ENCODE measurements at regions not wholly inside any gene's neighbourhood (a gene's known extent, or its start where the extent isn't known, plus 50 kb on each side); places are given as distances from the start of the nearest gene placed in this dataset.

DNA sequence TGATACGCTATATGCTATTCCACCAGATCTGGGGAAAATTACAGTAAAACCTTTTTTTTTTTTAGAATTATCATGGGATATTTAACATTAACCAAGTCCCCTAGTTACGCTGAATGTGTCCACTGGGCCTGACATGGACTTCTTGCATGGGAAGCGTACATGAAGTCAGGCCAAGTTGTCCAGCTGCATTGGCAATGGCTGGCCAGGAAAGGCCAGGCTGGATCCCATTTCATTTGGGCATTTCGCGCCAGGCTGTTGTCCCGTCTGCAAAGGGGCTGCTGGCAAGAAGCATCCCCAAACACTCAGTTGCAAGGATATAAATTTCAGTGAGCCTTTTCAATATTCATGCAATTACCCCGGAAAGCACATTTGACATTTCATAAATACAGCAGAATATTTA, 933.3 kb downstream of the GRID1 start:
- no peak for DNase-seq (ENCODE audit: low spot score in 2 of 2)
- Histone ChIP-seq H3K9me3 (no peaks in the 10 kb centered on the region), H3K27me3 (no peaks in the 10 kb centered on the region), H3K4me1 (no peaks in the 10 kb centered on the region), H3K27ac (no peak overlapping the region), H3K36me3 (no peaks in the 10 kb centered on the region), H3K4me3 (no peak overlapping the region)
- TF ChIP-seq, protein P1, sequence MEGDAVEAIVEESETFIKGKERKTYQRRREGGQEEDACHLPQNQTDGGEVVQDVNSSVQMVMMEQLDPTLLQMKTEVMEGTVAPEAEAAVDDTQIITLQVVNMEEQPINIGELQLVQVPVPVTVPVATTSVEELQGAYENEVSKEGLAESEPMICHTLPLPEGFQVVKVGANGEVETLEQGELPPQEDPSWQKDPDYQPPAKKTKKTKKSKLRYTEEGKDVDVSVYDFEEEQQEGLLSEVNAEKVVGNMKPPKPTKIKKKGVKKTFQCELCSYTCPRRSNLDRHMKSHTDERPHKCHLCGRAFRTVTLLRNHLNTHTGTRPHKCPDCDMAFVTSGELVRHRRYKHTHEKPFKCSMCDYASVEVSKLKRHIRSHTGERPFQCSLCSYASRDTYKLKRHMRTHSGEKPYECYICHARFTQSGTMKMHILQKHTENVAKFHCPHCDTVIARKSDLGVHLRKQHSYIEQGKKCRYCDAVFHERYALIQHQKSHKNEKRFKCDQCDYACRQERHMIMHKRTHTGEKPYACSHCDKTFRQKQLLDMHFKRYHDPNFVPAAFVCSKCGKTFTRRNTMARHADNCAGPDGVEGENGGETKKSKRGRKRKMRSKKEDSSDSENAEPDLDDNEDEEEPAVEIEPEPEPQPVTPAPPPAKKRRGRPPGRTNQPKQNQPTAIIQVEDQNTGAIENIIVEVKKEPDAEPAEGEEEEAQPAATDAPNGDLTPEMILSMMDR (IDR thresholded peaks at IDR 0.05): no peak
- TF ChIP-seq POLR2A (IDR thresholded peaks at IDR 0.05) (no peak), EP300 (IDR thresholded peaks at IDR 0.05) (no peak)
- WGBS, 2 donors: 92 to 94% methylated on average over 7 of the region's 7 CpGs

DNA sequence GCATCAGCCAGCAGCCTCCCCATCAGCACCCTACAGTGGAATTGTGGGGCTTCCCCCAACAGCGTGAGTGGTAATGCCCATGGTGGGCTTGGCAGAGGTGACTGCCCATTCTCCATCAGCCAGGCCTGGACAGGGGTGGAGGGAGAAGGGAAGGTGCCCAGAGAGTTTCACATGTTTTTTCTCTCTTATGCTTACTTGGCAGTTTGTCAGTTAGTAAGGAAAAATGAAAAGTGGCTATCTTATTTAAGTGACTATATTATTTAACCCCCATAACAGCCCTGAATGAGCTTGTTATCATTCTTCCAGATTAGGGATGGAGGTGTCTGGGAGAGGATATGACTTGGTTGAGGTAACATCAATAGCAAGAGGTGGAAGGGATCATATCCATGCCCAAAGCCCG, 921.7 kb downstream of the GRID1 start:
- TF ChIP-seq, protein P1 (IDR thresholded peaks at IDR 0.05): no peak
- TF ChIP-seq EP300 (IDR thresholded peaks at IDR 0.05): no peak
- no peak for TF ChIP-seq POLR2A (IDR thresholded peaks at IDR 0.05)
- WGBS, 2 donors: 82 to 90% methylated on average over 2 of the region's 2 CpGs
- Histone ChIP-seq H3K27me3 (no peaks in the 10 kb centered on the region), H3K9me3 (no peaks in the 10 kb centered on the region), H3K4me1 (no peaks in the 10 kb centered on the region), H3K4me3 (no peak overlapping the region), H3K27ac (no peak overlapping the region), H3K36me3 (no peaks in the 10 kb centered on the region)
- DNase-seq (ENCODE audit: low spot score in 2 of 2): no peak

DNA sequence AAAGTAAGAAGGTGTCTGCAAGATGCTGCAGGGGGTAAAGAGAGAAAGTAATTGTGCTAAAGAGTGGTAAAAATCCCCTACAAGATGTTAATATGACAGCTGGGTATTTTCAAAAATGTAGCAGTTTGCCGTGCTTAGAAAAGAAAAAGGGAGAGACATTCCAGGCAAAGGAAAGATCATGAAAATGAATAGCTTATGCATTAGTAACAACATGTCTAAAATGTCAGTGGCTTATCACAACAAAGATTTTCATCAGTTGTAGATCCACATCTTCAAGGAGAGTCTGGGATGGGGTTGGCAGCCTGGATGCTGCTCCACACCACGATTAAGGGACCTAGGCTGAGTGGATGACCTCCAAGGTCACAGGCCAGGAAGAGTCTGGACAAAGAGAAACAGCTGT, 920.9 kb downstream of the GRID1 start:
- no peak for DNase-seq (ENCODE audit: low spot score in 2 of 2)
- no peaks in the 10 kb centered on the region for H3K4me1 ChIP-seq
- no peaks in the 10 kb centered on the region for H3K9me3 ChIP-seq
- no peaks in the 10 kb centered on the region for H3K27me3 ChIP-seq
- 39 to 41% methylated on average over 2 of the region's 2 CpGs for WGBS, 2 donors
- no peaks in the 10 kb centered on the region for H3K36me3 ChIP-seq
- TF ChIP-seq, protein P1 (IDR thresholded peaks at IDR 0.05): no peak
- TF ChIP-seq POLR2A (IDR thresholded peaks at IDR 0.05): no peak
- TF ChIP-seq EP300 (IDR thresholded peaks at IDR 0.05): no peak
- H3K4me3 ChIP-seq: no peak overlapping the region
- H3K27ac ChIP-seq: no peak overlapping the region

DNA sequence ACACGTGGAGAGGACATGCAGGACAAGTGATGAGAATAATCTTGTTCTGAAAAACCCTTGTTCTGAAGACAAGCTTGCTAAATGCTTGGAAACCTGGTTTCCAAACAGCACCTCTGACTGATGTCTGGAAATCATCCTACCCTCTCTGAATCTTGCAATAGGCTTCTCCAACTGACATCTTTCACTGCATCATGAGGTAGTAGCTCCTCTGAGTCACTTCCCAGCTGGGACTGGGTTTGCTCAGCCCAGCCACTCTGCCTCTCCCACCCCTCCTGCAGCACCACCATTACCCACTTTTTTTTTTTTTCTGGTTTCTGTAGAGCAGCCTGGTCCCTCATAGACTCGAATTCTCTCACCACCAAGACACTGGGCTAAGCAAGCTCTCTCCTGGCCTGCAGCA, 919.8 kb downstream of the GRID1 start:
- DNase-seq (ENCODE audit: low spot score in 2 of 2): no peak
- no peaks in the 10 kb centered on the region for H3K9me3 ChIP-seq
- no peaks in the 10 kb centered on the region for H3K36me3 ChIP-seq
- no peak overlapping the region for H3K4me3 ChIP-seq
- H3K27ac ChIP-seq: no peak overlapping the region
- no peaks in the 10 kb centered on the region for H3K4me1 ChIP-seq
- no peak for TF ChIP-seq EP300 (IDR thresholded peaks at IDR 0.05)
- TF ChIP-seq POLR2A (IDR thresholded peaks at IDR 0.05): no peak
- TF ChIP-seq, protein P1 (IDR thresholded peaks at IDR 0.05): no peak
- H3K27me3 ChIP-seq: no peaks in the 10 kb centered on the region
- WGBS, 2 donors: 75 to 81% methylated on average over 2 of the region's 2 CpGs

DNA sequence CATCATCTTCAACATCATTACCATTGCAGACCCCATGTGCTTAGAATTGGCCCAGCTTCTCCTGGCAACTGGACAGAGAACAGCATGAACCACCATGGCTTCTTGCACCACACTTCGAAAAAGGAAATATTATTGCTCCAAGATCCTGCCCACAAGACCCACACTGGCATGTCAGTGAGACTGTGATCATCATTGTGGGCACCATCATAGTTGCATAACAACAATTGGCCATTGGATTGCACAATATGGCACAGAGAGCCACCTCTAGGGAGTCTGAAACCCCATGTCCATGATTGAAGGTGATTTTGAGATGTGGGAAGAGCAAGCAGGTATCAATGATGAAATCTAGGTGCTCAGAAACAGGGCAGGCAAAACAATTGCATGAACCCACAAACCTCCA, 918.9 kb downstream of the GRID1 start:
- no peak for DNase-seq (ENCODE audit: low spot score in 2 of 2)
- Histone ChIP-seq H3K4me1 (no peaks in the 10 kb centered on the region), H3K9me3 (no peaks in the 10 kb centered on the region), H3K27me3 (no peaks in the 10 kb centered on the region), H3K27ac (no peak overlapping the region), H3K4me3 (no peak overlapping the region), H3K36me3 (no peaks in the 10 kb centered on the region)
- WGBS, 2 donors: 75 to 100% methylated on average over 1 of the region's 1 CpG
- TF ChIP-seq, protein P1 (IDR thresholded peaks at IDR 0.05): no peak
- TF ChIP-seq EP300 (IDR thresholded peaks at IDR 0.05): no peak
- TF ChIP-seq POLR2A (IDR thresholded peaks at IDR 0.05): no peak
